Non-pigmented ciliary epithelial cell (primary cell): ENCODE measurements at regions not wholly inside any gene's neighbourhood (a gene's known extent, or its start where the extent isn't known, plus 50 kb on each side); places are given as distances from the start of the nearest gene placed in this dataset.
A peak's percentile ranks its signal among the peaks of the same experiment; 100 is the strongest.

Experiments used
- DNase-seq: peaks from one replicate; pipeline ENCODE4 v3.0.0-alpha.2; 2010; ENCODE audit warnings: low read depth

DNA sequence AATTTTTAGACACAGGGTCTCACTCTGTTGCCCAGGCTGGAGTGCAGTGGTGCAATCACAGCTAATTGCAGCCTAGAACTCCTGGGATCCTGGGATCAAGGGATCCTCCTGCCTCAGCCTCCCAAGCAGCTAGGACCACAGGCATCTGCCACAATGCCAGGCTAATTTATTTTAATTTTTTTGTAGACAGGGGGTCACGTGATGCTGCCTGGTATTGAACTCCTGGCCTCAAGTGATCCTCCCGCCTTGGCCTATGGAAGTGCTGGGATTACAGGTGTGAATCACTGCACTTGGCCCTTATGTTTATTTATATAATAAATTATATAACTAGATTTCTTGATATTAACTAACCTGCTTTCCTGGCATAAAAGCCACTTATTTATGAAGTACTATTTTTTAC lies 1081.7 kb upstream of the FANCL start:
- no peak for DNase-seq

DNA sequence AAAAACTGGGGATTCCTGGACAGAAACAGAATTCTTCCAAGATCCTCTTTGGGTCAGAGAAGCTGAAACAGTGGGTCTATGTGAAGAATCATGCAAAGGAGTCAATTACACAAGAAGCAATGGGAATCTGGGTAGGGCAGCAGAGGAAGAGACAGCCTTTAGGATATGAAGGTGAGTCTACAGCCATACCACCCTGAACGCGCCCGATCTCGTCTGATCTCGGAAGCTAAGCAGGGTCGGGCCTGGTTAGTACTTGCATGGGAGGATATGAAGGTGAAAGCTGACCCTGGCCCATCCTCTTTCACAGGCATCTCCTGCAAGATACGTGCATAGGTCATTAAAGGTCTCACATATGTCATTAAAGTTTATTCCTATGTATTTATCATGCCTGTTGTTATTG lies 1080.9 kb upstream of the FANCL start:
- no peak for DNase-seq

DNA sequence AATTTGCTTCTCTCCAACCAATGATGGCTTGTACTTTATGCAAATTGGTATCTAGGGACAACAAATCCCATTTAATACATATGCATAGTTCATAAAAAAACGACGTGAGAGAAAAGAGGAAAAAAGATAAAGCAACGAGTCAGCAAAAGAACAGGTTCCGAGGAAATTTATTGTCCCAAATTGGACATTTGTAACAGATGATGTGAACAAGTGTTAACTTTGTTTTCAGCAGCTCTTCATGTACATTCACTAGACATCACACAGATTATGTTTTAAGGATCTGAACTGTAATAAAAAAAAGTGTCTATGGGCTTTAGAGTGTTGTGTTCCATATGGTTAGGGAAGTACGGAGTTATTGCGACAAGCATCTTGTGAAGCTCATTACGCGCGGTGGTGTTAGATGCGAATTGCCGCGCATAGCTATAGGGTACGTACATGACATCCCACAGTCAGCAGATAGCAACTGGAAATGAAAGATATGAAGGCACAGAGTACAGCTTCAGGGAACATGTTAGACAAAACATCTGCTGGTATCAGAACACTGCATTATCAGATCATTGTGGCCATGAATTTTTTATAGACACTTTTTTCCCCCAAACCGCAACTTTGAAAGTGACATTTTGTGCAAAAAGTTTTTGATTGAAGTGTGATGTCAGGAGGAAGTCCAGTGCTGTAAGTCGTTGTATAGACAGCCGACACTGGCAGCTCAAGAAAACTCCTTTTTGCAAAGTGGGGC lies 1073.1 kb upstream of the FANCL start:
- DNase-seq, result no peak

DNA sequence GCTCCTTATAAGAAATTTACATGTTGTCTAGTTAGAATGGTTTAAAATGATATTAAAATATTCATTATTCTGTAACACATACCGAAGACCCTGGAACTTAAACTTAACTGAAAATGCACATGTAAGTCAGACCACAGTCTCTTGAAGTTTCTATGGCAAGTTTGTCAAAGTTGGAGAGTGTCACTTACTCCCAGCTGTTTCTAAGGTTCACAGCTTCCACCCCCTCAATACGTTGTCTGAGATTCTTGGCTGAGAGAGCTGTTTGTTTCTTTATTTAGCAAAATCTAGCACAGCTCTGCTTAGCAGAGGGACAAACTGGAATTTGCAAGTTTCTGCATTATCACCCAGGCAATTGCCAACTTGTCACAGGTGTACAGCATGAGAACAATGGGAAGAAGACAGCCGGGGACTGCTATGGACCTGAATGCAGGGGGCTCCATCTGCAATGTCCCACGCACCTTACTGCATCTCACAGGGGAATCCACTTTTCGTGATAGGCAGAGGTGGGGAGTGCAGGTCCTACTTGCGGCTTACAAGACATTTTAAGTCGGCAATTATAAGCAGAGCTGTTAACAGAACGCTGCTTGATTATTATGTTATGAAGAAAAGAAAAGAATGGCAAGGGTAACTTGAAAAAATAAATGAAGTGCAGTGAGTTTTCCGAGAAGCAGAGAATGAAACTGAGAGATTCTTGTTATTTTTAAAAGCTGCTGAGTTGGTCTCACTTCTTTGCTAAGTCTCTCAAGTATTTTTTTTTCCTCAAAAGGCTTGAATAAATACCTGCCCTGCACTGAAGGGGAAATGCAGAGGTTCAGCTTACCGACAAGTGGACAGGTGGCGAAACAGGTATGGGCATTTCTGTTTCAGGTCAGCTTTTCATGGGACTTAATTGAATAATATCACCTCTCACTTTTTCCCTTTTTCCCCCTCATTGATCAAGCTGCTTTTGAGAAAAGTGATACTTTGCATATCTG lies 1072.1 kb upstream of the FANCL start:
- no peak for DNase-seq

DNA sequence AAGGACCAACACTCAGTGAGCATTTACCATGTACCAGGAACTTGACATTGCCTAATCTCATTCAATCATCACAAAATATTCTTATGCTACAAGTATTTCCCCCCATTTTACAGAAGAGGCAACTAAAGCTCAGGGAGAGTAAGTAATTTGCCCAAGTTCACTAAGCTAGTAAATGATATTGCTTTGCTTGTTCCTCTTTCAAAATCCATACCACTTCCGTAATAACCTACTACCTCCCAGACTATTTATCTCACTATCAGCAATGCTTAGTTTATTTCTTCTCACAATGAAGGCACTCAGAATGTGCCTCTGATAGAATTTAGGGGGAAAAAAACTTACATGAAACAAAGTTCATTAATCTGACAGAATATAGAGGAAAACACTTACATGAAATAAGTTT lies 1070.9 kb upstream of the FANCL start:
- DNase-seq, result no peak

DNA sequence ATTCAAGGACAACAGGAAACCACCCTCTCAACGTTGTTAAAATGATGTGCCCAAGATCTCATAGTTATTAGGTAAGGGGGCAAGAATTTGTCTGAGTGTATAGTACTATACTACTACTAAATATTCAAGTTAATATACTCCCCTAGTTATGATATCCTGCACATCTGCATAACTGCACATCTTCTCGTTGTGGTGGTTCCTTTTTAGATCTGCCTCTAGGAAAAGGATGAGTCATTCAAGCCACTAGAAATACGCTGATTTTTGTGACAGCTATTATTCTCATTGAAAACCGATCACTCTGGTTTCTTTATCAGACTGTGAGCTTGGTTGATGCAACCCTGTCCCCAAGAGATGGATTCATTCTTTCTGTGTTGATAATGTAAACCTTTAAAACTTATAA lies 1067.0 kb upstream of the FANCL start:
- no peak for DNase-seq

DNA sequence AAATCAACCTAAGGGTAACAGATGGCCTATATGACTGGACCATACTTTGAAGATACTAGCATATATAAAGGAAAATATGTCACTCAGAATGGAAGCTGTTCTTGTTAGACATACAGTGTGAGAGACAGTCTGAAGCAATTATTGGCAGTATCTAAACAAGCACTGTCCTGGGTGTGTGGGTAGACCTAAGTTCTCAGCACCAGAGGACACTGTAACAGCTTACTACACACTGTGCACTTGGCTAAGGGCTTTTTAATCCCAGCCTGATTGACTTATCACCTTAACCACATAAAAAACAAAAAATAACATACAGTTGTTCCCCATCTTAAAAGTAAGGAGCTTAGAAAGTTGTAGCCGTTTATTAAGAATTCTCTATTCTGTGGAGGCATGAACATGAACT lies 1066.1 kb upstream of the FANCL start:
- no peak for DNase-seq

DNA sequence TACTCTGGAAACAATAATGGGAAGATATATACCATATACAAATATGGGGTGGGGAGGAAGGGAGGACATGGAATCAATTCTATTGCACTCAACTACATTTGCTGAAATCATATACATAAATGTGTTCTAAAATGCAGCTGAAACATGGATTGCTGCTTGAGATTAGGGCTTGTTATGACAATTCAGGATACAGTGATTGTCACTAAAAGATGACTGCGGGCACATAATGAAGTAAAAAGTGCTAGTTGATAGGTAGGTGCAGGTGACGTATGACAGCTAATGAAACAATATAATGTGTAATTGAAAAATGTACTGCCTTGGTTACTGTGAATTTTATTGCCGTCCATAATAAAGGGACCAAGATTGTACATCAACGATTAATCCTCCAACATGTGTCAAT lies 1062.1 kb upstream of the FANCL start:
- no peak for DNase-seq

DNA sequence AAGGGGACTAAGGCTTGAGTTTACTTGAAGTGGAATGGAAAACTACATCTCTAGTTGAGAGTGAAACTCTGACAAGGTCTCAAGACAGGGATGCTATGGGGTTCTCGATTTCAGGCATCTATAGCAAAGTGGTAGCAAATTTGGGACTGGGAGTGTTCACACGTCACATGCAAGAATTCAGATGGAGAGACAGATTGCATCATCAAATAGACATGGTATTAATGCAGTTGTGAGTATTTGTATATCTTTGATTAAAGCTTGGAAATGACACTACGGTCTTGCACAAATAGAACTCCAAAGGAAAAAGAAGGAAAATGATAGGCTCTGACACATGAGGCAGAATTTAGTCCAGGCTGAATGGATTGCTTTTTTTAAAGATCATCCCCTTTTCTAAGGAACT lies 1061.6 kb upstream of the FANCL start:
- DNase-seq, result no peak

DNA sequence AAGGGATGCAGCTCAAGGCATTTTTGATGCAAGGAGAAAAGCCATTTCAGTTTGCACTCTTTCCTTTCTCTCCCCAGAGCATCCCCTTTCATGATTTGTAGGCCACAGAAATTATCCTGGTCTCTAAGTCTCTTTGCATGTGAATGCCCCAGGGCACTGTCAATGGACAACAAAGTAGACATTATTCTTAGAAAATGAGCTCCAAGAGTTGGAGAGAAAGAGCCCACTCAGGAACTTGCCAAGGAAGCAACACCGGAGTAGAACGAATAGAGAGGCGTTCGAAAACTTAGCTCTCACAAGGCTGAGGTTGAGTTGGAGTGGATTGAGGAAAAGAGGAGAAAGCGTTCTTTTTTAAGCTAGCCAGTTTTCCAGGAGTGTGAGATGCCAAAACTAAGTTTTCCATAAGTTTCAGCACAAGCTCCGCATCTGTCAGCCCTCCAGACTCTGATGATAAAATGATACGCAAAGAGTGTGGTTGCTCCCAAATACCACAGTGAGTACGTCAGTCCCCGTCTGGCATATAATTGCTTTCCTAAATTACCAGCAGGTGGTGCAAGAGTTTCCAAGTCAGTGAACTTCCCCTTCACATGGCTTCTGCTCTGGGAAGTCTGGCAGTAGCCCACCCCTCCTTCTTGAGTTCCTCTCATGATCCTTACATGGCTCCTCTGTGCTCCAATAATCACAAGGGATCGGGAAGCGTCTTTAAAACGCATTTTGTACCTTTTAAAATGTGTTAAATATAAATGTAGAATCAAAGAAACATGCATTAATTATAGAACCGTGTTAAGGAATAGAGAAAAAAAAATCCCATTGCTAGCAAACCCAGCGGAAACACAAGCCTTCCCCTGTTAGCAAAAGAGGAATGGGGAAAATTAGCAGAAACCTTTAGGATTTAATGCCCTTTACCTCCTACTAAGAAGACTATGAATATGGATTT lies 1060.6 kb upstream of the FANCL start:
- DNase-seq, result peak; percentile 63

DNA sequence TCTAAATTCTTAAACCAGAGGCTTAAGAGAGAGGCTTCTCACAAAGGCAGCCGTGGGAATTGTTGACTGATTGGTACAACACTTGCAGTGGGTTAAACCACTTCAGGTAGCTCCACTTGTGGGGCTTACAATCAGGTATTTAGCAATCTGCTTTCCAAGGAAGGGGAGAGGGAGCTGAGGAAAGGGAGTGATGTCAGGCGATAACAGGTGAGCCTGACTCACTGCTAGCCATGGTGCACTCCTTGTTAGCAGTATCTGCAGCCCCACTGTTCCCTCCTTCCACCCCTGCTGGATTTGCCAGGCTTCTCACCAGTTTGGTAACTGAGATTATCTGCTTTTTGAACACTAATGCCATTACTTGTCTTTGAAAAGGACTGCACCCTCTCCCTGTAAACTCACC lies 1056.7 kb upstream of the FANCL start:
- DNase-seq, result no peak

DNA sequence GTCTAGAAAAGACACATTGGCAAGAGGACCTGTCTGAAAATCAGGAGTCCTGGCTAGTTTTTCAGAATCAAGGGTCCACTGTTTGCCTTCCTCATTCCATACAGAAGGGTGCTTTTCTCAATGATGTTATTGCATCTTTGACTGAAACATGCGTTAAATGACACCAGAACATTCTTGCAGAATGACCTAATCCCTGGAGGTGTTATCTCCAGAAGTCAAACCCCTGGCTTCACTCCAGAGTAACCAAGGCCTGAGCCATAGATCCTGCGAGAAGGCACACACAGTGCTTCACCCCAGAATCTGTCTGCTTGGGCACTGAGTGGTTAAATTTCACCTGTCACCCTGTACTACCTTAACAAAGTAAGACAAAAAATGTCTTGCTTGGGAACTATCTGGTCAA lies 1055.2 kb upstream of the FANCL start:
- DNase-seq, result no peak

DNA sequence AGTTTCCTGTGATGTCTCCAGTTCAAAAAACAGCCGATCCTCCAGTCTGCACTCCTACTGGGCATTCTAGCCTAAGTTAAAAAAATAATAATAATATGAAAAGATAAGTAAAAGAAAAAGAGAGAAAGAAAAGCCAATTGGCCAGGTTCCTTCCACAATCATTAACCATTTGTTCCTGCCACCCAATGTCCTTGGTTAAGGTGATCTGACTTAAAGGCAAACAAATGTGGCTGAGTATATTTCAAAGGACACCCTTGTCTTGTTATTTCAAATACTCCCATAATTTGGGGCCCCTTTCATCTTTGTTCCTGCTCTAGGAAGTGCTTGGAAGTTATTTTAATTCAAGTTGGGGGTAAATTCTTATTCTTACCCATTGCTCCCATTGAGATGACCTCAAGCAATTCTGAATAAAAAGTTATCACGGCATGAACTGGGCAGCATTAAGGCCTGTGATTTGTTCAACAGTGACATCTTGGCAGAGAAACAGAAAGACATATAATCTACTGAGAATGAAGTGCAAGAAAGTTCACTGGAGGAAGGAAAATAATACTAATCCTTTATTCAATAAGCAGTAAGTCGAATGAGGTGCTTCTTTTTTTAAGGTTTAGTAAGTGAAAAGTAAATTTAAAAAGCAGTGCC lies 1054.5 kb upstream of the FANCL start:
- DNase-seq, result no peak

DNA sequence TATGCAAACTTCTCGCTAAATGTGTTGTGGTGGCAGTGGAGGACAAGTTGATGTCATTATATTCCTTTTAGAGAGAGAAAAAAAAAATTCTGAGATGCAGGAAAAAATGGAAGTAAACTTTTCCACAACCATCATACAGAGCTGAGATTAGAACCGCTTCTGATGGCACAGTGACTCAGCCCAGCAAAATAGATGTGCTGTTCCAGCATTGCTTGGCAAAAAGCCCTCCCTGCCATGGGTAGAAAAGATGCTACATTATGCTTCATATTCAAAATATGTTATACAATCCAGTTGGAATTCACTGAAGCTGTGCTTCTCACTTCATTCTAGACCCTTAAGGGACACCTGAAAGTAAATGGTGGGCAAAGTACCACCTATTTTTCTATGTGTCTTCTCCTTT lies 1047.6 kb upstream of the FANCL start:
- DNase-seq, result no peak

DNA sequence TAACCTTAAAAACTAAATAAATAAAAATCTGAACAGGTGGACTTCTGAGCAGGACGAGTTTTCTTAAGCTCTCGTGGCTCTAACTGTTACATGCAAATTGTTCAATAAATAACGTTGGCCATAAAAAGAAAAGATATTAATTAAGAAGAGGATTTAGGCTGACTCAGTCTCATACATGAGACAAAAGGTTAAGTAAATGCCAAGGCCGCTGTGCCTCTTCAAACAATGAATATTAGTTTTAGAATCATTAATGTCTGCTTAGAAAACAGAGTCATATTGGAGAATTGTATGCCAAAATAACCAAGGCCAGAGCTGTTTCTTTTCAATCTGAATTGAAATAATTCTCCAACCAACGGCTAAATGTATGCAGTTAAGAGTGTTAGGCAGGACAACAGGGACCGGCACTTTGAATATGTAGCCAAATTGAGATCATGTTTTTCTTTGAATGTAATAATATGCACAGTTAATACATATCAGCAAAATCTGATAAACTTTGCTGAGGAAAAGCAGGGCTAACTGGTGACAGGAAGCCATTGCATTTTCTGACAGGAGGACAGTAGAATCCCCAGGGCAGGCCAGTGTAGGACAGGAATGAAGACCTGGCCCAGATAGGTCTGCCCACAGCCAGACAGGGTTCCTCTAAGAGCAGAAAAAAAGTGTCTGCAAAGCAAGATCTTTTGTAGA lies 1041.4 kb upstream of the FANCL start:
- no peak for DNase-seq

DNA sequence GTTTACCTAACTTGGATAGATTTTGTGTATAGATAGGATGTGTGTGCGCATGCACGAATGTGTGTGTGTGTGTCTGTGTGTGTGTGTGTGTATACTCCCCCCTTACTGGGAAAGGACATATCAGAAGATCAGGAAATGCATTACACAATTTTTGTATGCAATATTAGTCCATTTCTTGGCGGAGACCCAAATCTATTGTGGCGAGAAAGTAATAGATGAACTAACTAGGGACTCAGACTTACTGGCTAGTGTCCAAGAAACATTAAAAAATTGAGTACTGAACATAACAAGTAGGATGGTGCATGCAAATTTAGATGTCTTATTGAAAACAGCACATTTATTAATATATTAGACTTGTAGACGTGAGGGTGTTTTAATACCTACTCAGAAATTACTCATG lies 1036.5 kb upstream of the FANCL start:
- no peak for DNase-seq

DNA sequence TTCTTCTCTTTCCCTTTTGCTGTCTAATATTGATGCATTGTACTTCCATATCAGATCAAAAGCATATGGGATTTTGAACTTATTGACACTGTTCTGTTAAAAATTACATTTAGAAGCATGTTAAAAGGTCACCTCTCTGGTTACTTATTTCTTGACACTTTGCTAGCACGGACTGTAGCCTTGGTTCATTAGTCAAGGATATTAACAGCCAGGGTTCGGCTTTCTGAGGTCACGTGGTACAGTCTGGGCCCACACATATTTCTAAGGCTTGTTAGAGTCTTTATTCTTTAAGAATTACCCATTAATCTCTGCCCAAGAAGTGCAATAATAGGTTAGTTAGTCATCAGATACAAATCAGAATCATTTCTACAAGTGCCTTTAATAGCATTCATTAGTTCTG lies 1035.8 kb upstream of the FANCL start:
- no peak for DNase-seq

DNA sequence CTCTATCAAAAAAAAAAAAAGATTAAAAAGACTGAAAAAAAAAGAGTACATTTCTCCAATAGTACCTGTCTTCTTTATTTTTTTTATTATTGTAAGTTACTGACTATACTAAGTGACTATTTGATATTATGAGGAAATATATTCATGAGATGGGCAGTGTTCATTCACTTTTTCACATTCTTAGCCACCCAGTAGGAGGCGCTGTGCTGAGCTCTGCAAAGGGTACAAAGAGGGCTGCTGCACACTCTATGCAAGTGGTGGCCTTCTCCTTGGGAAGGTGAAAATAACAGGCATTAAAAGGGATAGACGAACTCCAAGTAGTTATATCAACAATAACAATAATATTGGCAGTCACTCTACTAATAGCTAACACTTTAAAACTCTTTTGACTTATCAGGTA lies 1034.9 kb upstream of the FANCL start:
- DNase-seq, result no peak

DNA sequence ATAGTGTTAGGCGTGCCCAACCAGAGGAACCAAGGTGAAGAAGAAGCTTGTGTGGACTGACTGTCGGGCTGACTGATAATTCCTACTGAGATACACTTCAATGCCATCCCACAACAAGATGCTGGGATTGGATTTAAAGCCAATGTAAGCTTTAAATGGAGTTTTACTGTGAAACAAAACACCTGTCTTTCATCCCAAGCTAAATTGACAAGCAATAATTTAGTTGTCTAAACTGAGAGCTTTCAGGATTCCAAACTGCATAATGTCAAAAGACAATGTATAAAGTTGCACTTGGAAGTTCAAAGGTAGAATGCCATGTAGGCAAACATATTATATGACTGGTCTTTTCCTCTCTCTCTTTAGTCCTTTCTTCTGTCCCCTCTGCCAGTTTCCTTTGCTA lies 1025.3 kb upstream of the FANCL start:
- DNase-seq, result no peak

DNA sequence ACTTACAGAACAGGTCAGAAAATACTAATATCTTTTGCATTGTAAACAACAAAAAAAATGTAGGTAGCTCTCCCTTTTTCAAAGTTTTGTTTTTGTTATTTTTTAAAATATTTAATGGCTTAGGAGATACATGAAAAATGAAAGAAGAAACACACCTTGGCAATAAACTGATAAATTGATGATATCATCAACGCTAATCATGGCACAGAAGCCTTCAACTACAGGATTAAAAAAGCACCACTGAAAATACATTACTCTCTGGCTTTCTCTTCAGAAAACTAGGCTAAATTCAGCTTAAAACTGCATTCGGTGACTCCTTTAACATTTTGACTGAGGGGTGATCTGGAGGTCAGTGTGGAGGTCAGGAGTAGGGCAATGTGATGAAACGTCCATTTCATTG lies 1018.8 kb upstream of the FANCL start:
- no peak for DNase-seq

DNA sequence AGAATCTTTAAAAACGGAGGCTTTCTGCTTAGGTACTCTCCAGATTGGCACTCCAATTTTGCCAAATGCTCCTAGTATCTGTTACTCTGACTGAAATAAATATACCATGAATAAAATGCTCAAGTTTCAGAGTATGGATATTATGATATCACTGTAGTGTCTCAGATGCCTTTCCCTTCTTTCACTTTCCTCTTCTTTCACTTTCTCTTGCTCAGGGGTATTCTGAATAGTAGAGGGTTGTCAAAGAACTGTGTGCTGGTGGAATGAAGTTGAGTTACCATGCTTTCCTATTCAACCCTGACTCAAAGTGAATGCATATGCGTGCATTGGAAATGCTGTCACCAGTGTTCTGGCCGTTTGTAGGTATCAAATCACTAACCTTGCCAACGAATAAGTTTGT lies 1015.2 kb upstream of the FANCL start:
- DNase-seq, result no peak
